GM19238 (cell line): ENCODE measurements at regions not wholly inside any gene's neighbourhood (a gene's known extent, or its start where the extent isn't known, plus 50 kb on each side); places are given as distances from the start of the nearest gene placed in this dataset.

Experiments used
- DNase-seq: peaks from one replicate; pipeline ENCODE4 v3.0.0; 2011; ENCODE audit warnings: low spot score; ENCODE audit not compliant: insufficient read length

DNA sequence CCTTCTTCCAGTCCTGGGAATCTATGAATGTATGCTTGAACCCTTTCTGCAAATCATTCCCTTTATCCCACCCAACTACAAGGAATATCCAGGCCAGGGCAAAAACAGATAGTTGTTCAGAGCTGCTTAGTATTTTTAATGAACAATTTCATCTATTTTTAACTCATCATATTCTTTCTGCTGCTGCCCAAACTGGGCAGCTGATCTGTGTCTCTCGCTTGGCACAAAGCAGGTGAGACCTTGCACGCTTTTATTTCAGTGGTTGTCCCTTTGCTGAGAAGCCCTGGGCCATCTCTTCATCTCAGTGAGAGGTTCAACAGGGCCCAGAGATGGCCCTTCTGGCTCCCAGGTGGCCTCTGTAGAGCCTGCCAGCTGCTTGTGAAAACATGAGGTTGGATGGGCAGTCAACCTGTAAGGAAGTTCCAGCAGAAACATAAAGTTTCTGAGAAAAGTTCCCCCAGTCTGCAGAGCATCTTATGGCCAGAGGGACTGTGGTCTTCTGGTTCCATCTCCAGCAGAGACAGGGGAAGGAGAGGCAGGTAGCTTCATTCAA, 57.5 kb downstream of the MYCN start:
- DNase-seq = no peak

DNA sequence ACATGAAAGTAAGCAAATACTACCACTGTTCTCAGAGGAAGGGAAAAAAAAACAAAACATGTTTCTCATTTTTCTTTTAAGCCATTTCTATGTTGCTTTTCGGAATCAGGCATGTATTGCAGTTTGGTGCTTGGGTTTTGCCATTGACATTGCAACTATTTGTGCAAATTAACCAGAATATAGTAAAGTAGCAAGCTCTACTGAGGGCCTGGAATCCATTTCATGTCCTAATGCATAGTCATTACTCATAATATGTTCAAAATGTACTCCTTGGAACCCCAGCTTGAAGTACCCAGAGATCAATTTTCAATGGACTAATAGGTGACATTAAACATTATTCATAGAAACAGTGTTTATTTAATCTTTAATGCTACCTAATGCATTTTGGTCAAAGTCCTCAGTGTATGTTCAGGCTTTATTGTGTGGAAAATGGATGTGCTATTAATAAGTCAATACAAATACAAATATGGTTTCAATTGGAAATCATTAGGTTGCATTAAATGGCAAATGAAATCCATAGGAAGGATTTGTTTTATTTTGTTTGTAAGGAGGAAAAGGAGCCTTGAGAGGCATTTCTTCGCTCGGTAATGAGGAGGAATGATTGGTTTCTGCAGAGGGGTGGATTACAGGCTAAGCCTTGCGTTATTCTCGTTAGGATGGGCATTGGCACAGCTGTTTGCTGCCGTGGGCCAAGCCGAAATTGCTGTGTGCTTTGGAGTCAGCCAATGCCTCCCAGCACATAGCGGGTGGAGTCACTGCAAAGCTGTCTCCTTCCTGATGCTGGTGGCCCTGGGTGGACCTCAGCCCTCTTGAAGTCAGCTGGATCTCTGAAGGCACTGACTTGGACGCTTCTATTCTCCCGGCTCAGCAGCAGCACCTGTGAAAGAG, 56.4 kb downstream of the MYCN start:
- DNase-seq = no peak
